Memory B cell (primary cell): ENCODE measurements at regions not wholly inside any gene's neighbourhood (a gene's known extent, or its start where the extent isn't known, plus 50 kb on each side); places are given as distances from the start of the nearest gene placed in this dataset.
"Not testable (repeated sequence)": the region's sequence is repeated elsewhere in the genome, so short reads cannot be mapped to it uniquely, and the experiment has no call there.

Experiments used
- ATAC-seq: fragments of 150-1000 bp; cut with Tn5 transposase; 2 replicates; pipeline ENCODE4 v1.10.0; 2021; ENCODE audit warnings: low read depth, mild to moderate bottlenecking, moderate library complexity
- DNase-seq, 2 donors: peaks; one replicate each; pipeline ENCODE4 v3.0.0; 2022; ENCODE audit warnings: low spot score in 2 of 2
- H3K27ac Mint-ChIP-seq: one replicate; pipeline ENCODE4 v1.8.0; 2022; ENCODE audit warnings: mild to moderate bottlenecking, moderate library complexity, mixed read lengths
- H3K27me3 Mint-ChIP-seq: one replicate; pipeline ENCODE4 v1.8.0; 2022; ENCODE audit warnings: mixed read lengths
- H3K36me3 Mint-ChIP-seq: one replicate; pipeline ENCODE4 v1.8.0; 2022; ENCODE audit warnings: mild to moderate bottlenecking, mixed read lengths
- H3K4me1 Mint-ChIP-seq: one replicate; pipeline ENCODE4 v1.8.0; 2022; ENCODE audit warnings: mixed read lengths
- H3K4me3 Mint-ChIP-seq: one replicate; pipeline ENCODE4 v1.8.0; 2022; ENCODE audit warnings: mild to moderate bottlenecking, moderate library complexity, mixed read lengths
- H3K9me3 Mint-ChIP-seq: one replicate; pipeline ENCODE4 v1.8.0; 2022; ENCODE audit warnings: mixed read lengths

GRCh38 chr4:118410138-118410537 is 57.3 kb upstream of the PRSS12 start:
- Mint-ChIP-seq H3K9me3 (no peaks in the 10 kb centered on the region), H3K4me1 (no peaks in the 10 kb centered on the region), H3K36me3 (no peaks in the 10 kb centered on the region), H3K4me3 (no peak overlapping the region), H3K27me3 (no peaks in the 10 kb centered on the region), H3K27ac (no peak overlapping the region)
- DNase-seq, result no peak
- no peak for ATAC-seq

DNA sequence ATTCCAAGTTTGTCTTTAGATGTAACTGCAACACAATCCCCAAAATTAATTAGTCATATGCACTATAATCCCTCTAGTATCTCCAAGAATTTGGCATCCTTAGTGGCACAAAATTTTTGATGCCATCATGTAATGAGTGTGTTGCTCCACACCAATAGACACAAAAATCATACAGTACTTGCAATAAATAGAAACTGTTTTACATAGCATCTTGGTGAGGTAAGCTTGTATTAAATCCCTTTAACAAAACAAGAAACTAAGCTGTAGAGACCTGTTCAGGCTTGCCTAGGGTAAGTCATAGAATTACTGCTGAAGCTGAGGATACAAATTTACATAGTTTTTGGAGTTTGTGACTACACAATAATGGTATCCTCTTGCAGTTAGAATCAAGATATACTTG is 64.5 kb upstream of the PRSS12 start:
- Mint-ChIP-seq H3K27me3 (peaks cover 3% of the 10 kb centered on the region), H3K27ac (no peak overlapping the region), H3K4me3 (no peak overlapping the region), H3K4me1 (no peaks in the 10 kb centered on the region), H3K9me3 (no peaks in the 10 kb centered on the region), H3K36me3 (no peaks in the 10 kb centered on the region)
- DNase-seq (no peak), ATAC-seq (no peak)

DNA sequence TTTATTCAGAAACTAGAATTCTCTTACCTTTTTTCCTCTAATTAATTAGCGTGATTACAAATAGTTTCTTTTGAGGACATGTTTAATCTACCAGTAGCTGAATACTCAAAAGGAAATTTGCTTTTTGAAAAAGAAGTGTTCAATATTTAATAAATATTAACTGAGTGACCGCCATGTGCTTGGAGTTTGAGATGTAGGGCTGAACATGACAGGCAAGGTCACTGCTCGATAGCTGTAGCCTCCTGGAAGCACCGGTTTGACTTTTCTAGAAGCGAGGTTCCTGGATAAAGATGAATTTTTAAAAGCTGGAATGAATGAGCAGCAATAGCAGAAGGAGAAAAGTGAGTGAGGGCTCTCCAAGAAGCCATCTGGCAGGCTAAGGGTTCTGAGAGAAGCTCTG is 65.0 kb upstream of the PRSS12 start:
- H3K27me3 Mint-ChIP-seq, H3K4me3 Mint-ChIP-seq, H3K27ac Mint-ChIP-seq, ATAC-seq, H3K4me1 Mint-ChIP-seq, H3K9me3 Mint-ChIP-seq, DNase-seq, H3K36me3 Mint-ChIP-seq: not testable (repeated sequence)

DNA sequence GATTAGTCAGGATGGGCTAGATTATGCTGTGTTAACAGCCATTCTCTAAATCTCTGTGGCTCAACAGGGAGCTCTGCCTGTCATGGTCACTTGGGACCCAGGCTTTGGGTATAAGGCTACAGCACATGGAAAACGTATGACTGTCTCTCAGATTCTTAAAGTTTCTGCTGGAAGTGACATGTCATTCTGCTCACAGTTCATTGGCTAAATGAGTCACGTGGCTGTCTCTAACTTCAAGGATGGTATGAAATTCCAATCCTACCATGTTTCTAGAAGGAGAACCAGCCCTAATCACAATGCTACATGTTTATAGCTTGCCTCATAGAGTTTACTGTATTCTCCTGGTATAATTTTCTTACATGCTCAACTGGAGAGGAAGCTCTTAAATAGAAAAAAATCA is 65.6 kb upstream of the PRSS12 start:
- H3K36me3 Mint-ChIP-seq, DNase-seq, H3K27ac Mint-ChIP-seq, H3K9me3 Mint-ChIP-seq, H3K27me3 Mint-ChIP-seq, H3K4me3 Mint-ChIP-seq, ATAC-seq, H3K4me1 Mint-ChIP-seq: not testable (repeated sequence)

- not testable (repeated sequence) for H3K9me3 Mint-ChIP-seq, H3K4me3 Mint-ChIP-seq, H3K36me3 Mint-ChIP-seq, ATAC-seq, H3K4me1 Mint-ChIP-seq, DNase-seq, H3K27me3 Mint-ChIP-seq, H3K27ac Mint-ChIP-seq
Measured at GRCh38 chr4:118419626-118420025, 66.8 kb upstream of the PRSS12 start.

DNA sequence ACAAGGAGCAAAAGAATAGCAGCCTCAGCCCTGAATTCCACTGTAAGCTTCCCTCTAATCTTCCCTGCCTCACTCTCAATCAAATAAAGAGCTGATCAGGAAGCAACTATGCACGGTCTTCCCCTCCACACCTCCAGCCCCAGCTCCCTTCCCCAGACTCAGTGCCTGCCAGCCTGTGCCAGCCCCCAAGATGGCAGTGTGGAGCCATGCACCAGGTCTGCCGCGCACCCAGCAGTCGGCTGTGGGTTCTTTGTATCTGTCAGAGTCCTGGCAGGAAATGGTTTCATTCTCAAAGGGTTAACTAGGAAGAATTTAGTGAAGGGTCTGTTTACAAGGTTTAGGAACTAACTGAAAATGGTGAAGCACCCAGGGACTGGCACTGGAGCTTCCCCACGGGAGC is 71.3 kb upstream of the PRSS12 start:
- not testable (repeated sequence) for H3K4me3 Mint-ChIP-seq, H3K27me3 Mint-ChIP-seq, H3K36me3 Mint-ChIP-seq, H3K27ac Mint-ChIP-seq, ATAC-seq, H3K4me1 Mint-ChIP-seq, H3K9me3 Mint-ChIP-seq
- DNase-seq, result peak in 1 of 2 donors; percentile 5

GRCh38 chr4:118428881-118429280 is 76.1 kb upstream of the PRSS12 start:
- not testable (repeated sequence) for ATAC-seq, H3K4me1 Mint-ChIP-seq, H3K27ac Mint-ChIP-seq, H3K36me3 Mint-ChIP-seq, H3K27me3 Mint-ChIP-seq, DNase-seq, H3K9me3 Mint-ChIP-seq, H3K4me3 Mint-ChIP-seq

GRCh38 chr4:118432359-118432758 is 79.6 kb upstream of the PRSS12 start:
- not testable (repeated sequence) for H3K27ac Mint-ChIP-seq, H3K4me3 Mint-ChIP-seq, H3K9me3 Mint-ChIP-seq, DNase-seq, ATAC-seq, H3K27me3 Mint-ChIP-seq, H3K4me1 Mint-ChIP-seq, H3K36me3 Mint-ChIP-seq

GRCh38 chr4:118433612-118434375 is 81.0 kb upstream of the PRSS12 start:
- not testable (repeated sequence) for H3K9me3 Mint-ChIP-seq, H3K4me1 Mint-ChIP-seq, DNase-seq, H3K27ac Mint-ChIP-seq, H3K27me3 Mint-ChIP-seq, H3K36me3 Mint-ChIP-seq, ATAC-seq, H3K4me3 Mint-ChIP-seq

- not testable (repeated sequence) for H3K4me1 Mint-ChIP-seq, ATAC-seq, H3K27ac Mint-ChIP-seq, H3K9me3 Mint-ChIP-seq, H3K4me3 Mint-ChIP-seq, H3K27me3 Mint-ChIP-seq, H3K36me3 Mint-ChIP-seq, DNase-seq
Measured at GRCh38 chr4:118435415-118435814, 82.6 kb upstream of the PRSS12 start.

DNA sequence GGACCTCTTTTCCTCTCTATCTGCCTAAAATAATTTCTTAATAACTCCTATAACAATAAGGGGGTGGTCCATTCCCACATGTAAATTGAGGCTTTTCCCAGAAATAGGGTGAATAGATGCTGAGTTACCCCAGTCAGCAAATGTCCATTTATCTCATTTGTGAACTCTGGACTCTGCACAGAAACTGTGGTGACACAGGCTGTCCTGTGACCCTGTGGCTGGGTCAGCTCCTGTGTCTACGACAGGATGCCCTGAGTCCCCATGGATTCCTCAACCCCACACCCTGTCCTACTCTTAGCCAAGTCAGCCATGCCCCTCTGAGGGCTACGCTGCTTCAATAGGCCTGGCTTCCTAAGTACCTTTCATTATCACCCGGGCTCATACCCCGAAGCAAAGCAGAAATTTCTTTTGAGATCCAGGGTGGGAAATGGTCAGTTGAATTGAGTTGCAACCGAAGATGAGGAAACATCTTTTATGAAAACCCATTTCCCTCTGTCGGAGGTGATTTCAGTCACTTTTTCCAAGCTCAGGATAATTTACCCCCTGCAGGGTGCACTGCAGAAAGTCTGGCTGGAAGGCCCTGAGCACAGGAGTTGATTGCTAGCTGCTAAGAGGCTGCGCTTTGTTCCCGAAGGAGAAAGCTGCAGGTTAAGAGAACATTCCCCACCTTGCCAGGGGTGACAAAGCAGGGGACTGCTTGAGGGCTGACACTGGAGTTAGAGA is 89.5 kb upstream of the PRSS12 start:
- H3K4me3 Mint-ChIP-seq, H3K4me1 Mint-ChIP-seq, H3K36me3 Mint-ChIP-seq, H3K27me3 Mint-ChIP-seq, H3K27ac Mint-ChIP-seq, H3K9me3 Mint-ChIP-seq, DNase-seq, ATAC-seq: not testable (repeated sequence)

DNA sequence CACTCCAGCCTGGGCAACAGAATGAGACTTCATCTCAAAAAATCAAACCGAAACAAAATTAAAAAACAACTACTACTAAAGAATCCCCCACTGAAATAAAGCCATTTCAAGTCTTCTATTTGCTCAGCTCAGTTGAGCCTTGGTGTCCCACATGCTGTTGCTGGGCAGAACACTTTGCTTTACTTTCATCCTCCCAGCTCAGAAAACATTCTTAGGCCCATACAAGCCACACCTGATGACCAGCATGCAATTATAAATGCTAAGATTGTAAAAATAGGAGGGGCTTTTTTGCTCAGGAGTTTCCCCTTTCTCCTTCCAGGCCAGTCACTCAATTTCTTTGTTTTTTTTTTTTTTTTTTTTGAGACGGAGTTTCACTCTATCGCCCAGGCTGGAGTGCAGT is 94.6 kb upstream of the PRSS12 start:
- DNase-seq, H3K36me3 Mint-ChIP-seq, H3K4me1 Mint-ChIP-seq, H3K4me3 Mint-ChIP-seq, H3K27me3 Mint-ChIP-seq, H3K27ac Mint-ChIP-seq, H3K9me3 Mint-ChIP-seq, ATAC-seq: not testable (repeated sequence)

DNA sequence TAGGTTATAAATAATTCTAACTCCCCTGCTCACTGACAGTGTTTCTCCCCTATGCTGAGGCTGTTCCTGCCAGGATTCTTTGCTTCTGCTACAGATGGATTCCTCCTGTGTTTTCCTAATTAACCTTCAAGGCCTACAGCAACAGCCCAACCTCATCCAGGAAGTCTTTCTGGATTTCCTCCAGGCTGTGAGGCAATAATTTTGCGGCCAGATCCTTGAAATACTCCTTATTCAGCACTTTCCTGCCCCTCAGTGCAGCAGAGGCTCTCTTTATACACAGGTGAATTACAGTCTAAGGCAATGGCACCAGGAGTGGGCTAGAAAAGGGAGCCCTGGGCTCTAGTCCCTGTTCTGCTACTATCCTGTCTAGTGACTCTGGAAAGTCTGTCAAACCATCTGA is 102.1 kb upstream of the PRSS12 start:
- not testable (repeated sequence) for H3K36me3 Mint-ChIP-seq, H3K9me3 Mint-ChIP-seq, H3K4me1 Mint-ChIP-seq, DNase-seq, H3K4me3 Mint-ChIP-seq, ATAC-seq, H3K27me3 Mint-ChIP-seq, H3K27ac Mint-ChIP-seq

GRCh38 chr4:118461435-118461834 is 108.6 kb upstream of the PRSS12 start:
- H3K4me1 Mint-ChIP-seq, H3K4me3 Mint-ChIP-seq, H3K9me3 Mint-ChIP-seq, ATAC-seq, H3K27me3 Mint-ChIP-seq, H3K27ac Mint-ChIP-seq, H3K36me3 Mint-ChIP-seq, DNase-seq: not testable (repeated sequence)

- not testable (repeated sequence) for H3K36me3 Mint-ChIP-seq, H3K4me1 Mint-ChIP-seq, H3K27me3 Mint-ChIP-seq, H3K27ac Mint-ChIP-seq, H3K4me3 Mint-ChIP-seq, ATAC-seq, H3K9me3 Mint-ChIP-seq, DNase-seq
Measured at GRCh38 chr4:118465831-118466230, 113.0 kb upstream of the PRSS12 start.
